ENCODE measurements at regions not wholly inside any gene's neighbourhood (a gene's known extent, or its start where the extent isn't known, plus 50 kb on each side); places are given as distances from the start of the nearest gene placed in this dataset.

DNA sequence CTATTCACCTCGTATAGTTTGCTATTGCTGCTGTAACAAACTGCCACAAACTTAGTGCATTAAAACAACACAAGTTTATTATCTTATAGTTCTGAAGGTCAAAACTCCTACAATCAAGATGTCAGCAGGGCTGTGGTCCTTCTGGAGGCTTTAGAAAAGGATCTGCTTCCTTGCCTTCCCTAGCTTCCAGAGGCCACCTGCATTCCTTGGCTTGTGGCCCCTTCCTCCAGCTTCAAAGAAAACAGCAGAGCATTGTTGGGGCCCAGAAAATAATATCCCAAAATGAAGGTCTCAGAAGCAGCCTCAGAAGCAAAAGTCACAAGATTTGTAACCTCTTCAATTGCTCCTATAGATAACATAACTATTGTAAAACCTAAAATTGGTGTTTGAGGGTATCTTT is 100.6 kb downstream of the HNRNPLL start:
- no peak overlapping the region for H3K4me3 ChIP-seq (ENCODE audit: low read depth, low read length)
- TF ChIP-seq, protein P1, sequence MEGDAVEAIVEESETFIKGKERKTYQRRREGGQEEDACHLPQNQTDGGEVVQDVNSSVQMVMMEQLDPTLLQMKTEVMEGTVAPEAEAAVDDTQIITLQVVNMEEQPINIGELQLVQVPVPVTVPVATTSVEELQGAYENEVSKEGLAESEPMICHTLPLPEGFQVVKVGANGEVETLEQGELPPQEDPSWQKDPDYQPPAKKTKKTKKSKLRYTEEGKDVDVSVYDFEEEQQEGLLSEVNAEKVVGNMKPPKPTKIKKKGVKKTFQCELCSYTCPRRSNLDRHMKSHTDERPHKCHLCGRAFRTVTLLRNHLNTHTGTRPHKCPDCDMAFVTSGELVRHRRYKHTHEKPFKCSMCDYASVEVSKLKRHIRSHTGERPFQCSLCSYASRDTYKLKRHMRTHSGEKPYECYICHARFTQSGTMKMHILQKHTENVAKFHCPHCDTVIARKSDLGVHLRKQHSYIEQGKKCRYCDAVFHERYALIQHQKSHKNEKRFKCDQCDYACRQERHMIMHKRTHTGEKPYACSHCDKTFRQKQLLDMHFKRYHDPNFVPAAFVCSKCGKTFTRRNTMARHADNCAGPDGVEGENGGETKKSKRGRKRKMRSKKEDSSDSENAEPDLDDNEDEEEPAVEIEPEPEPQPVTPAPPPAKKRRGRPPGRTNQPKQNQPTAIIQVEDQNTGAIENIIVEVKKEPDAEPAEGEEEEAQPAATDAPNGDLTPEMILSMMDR (IDR thresholded peaks at IDR 0.05; ENCODE audit: insufficient read depth, low read depth, low read length): no peak
- DNase-seq (ENCODE audit: low read depth): no peak

DNA sequence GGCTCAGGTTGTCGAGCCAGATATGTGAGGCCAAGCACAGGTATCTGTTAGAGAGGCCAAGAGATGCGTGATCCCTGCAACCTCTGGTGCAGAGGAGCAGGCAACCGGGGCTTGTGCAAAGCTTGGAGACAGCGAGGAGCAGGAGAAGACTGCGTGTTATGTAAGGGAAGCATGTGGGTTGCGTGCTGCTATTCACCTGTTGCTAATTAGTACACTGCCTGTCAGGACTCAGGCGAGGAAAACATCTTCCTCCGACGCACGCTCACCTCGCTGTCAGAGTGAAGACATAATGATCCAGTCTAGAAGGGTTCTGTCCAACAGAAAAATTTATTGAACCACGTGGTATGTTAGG is 102.5 kb downstream of the HNRNPLL start:
- no peak for DNase-seq (ENCODE audit: low read depth)
- TF ChIP-seq, protein P1 (IDR thresholded peaks at IDR 0.05; ENCODE audit: insufficient read depth, low read depth, low read length): no peak
- H3K4me3 ChIP-seq (ENCODE audit: low read depth, low read length): no peak overlapping the region

DNA sequence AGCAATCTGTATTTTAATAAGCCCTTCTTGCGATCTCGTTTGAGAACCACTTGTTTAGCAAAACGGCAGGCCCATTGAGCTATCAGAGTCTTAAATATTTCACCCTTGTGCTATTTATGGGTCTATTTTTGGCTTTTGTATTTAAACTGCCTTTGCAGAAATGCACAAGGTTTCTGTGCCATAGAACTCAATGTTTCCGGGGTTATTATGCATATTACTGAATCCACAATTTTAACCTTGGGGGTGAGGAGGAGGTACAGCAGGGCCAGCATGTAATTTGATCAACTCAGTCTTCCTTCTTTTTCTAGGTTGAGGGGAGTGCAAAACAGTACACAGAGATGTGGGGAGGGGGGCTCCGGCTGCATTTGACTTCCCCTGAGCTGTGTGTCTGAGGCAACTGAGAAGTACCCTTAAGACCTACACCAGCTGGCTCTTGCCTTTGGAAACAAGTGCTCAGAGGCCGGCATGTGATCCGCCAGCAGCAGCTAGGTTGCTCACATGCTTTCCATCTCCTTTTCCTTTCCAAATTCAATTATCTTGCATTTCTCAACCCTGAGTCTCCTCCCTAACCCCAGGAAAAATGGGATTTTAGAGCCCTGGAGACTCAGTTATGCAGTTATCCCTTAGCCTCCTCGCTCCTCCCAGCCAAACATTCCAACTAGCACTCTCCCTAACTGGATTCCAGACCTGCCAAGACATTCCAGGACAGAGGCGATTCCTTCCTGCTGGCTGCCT is 103.0 kb downstream of the HNRNPLL start:
- TF ChIP-seq, protein P1 (IDR thresholded peaks at IDR 0.05; ENCODE audit: insufficient read depth, low read depth, low read length): no peak
- H3K4me3 ChIP-seq (ENCODE audit: low read depth, low read length): no peak overlapping the region
- DNase-seq (ENCODE audit: low read depth): peak; percentile 8

DNA sequence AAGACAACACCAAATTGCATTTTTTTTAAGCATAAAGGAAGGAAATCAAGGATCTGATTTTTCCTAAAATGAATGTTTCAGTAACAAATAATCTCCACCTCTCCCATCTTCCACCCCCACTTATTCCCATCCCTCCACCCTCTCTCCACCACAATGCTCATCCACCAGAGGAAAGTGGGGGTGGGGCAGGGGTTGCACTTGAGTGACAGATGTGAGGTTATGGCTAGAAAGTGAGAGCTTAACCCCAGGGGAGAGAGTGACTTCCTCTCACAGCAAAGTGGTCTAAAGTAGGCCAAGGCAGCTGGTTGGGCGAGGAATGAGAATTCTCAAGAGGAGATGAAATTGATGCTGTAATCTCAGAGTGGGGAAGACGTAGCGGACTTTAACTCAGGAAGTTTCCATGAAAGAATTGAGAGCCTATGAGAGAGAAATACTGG is 104.7 kb downstream of the HNRNPLL start:
- DNase-seq (ENCODE audit: low read depth): no peak
- no peak overlapping the region for H3K4me3 ChIP-seq (ENCODE audit: low read depth, low read length)
- TF ChIP-seq, protein P1 (IDR thresholded peaks at IDR 0.05; ENCODE audit: insufficient read depth, low read depth, low read length): no peak

DNA sequence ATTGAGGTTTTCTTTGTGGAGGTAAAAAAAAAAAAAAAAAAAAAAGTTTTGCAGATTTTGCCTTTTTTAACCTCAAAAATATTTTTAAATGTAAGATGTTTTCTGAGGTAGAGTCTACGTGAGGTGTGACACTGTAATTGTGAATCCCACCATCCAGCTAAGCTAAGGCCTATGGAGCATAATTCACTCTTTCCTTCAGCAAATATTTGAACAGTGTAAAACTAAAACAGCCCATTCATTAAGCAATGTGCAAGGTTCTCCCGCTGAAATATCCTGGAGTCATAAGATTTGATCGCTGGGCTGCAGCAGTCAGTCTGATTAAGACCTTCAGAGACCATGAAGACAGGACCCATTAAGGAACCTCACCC is 105.1 kb downstream of the HNRNPLL start:
- no peak overlapping the region for H3K4me3 ChIP-seq (ENCODE audit: low read depth, low read length)
- no peak for DNase-seq (ENCODE audit: low read depth)
- TF ChIP-seq, protein P1 (IDR thresholded peaks at IDR 0.05; ENCODE audit: insufficient read depth, low read depth, low read length): no peak

DNA sequence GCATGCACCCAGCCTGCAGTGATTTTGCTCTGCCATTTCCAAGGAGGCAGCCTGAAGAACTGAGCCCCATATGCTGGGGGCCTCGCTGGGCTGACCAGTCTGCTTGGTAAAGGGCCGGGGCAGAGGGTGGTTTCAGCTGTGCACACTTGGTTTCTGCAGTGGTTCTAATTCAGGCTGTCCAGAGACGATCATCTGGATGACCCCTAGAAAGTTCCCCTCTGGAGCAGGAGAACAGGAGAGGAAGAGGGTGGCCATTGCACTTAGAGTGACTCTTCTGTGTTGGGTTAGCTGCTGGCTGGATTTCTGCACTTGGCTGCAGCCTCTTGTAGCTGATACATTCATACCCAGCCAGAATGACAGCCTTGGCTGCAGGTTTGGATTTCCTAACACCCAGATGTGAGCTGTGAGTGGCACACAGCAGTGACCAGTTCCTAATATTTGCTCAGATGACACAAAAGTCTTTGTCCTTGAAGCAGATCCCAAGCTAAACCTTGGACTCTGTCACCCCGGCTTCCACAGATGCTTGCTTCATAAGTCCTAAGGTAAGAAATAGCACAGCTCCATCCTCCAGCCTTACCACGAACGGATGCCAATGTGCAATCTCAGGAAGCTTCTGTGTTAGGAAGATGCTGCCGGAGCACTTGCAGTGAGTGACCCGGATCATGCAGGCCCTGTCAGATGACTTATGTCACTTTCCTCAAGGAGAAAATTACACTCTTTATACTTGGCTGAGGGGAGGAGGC is 105.6 kb downstream of the HNRNPLL start:
- DNase-seq (ENCODE audit: low read depth): no peak
- TF ChIP-seq, protein P1 (IDR thresholded peaks at IDR 0.05; ENCODE audit: insufficient read depth, low read depth, low read length): no peak
- H3K4me3 ChIP-seq (ENCODE audit: low read depth, low read length): no peak overlapping the region
